ENCODE measurements at regions not wholly inside any gene's neighbourhood (a gene's known extent, or its start where the extent isn't known, plus 50 kb on each side); places are given as distances from the start of the nearest gene placed in this dataset.
"Not testable (repeated sequence)": the region's sequence is repeated elsewhere in the genome, so short reads cannot be mapped to it uniquely, and the experiment has no call there.

DNA sequence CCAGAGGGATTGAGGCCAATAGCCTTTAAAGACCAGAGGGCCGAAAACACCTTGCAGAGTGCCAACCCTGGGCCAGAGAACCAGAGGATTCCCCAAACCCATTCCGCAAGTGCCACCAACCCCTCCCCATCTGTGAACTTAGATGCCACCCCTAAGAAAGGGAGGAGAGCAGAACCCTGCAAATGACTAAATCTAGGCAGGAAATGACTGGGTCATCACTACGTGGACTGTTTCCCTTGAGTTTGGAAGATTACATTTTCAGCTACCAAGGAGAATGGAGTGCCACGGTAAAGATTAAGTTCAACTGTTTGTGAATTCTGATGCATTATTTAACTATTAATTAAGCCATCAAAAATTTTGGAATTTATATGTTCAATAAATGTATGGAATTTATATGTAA, 142.8 kb downstream of the ENC1 start:
- DNase-seq: no peak

DNA sequence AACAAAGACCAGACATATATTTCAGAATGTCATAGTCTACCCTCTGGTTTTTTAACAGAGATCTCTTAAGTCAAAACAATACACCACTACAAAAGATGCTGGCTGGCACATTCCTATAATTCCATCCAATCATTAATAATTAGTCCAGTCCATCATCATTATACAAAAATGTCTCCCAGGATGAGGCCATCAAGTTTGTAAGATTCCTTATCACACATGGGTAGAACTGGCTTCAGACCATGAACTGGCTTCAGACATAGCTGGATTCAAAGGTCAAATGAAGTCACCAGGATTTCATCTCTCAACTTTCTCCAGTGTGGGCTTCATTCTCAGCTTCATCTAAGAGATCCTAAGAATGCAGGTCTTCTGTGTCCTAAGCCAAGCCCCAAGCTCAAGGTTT, 147.1 kb downstream of the ENC1 start:
- DNase-seq: no peak

DNA sequence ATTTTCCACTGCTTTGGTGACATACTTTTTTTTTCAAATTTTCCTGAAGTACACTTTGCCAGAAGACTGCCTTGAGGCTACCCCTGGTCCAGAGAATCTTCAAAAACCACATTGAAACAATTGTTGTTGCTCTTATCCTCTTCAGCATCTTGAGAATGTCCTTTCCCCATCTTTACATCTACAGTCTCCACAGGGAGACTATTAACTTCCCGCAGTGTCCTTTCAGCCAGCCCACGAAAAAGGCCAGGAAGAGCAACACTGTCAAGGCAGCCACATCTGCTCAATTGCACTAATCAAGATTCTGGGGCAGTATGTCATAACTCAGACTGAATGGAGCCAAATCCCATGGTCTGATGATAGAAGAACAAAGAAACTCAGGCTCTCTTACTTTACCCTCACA, 148.3 kb downstream of the ENC1 start:
- DNase-seq: no peak

DNA sequence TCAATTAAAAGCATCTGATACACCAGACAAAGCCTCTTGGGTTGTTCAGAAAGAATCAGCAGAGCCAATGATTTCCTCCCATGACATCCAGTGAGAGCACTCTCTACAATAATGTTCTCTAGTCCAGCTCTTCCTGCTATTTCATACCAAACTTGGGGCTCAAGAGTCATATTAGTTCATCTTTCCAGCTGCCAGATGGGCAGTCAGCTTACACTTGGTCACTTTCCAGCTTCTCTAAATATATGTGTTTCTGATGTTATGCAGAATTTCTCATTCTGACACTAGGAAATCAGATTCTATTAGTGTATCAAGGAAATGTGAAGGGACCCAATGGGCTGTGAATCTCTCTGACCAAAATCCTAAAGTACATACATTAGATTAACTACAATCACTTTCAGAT, 148.9 kb downstream of the ENC1 start:
- DNase-seq: no peak

DNA sequence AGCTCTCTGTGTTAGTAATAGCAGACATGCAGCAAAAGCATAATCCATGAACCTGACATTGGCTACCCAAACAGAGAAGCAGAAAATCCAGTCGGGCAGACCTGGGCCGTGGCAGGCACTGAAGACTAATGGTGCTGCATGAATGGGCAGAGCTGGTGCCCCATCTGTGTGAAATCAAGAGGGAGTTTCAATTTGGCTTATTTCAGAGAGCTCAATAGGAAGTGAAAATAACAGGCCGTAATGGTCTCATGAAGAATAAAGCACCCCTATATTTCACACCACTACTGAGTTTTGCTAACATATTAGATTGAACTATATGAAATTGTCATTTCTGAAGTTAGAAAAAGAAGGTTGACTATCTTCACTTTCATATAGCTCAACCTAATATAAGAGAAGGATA, 149.7 kb downstream of the ENC1 start:
- no peak for DNase-seq

DNA sequence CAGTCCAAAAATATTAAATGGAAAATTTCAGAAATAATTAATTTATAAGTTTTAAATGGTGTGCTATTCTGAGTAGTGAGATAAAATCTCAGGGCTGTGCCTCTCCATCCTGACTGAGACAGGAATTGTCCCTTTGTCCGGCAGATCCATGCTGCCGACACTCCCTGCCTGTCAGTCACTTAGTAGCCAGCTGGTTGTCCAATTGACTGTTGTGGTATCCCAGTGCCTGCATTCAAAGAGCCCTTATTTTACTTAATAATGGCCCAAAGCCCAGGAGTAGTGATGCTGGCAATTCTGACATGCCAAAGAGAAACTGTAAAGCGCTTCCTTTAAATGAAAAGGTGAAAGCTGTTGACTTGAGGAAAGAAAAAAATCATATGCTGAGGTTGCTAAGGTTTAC, 157.5 kb downstream of the ENC1 start:
- no peak for DNase-seq

DNA sequence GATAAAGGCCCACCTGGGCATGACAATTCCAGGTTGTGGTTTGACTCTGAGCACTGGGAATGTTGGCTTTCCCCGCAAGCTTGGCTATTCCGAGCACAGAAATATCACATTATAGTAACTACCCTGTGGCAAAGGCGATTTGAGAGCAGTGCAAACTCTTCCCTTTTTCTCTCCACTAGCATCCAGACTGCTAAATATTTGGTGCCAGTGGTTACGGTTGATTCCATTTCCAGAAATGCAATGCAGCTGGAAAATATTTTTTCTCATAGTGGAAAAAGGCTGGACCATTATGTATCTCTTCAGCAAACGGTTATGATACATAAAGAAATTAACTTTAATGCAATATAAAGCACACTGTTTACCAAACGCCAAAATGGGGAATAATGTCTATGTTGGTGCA, 158.0 kb downstream of the ENC1 start:
- DNase-seq: no peak

DNA sequence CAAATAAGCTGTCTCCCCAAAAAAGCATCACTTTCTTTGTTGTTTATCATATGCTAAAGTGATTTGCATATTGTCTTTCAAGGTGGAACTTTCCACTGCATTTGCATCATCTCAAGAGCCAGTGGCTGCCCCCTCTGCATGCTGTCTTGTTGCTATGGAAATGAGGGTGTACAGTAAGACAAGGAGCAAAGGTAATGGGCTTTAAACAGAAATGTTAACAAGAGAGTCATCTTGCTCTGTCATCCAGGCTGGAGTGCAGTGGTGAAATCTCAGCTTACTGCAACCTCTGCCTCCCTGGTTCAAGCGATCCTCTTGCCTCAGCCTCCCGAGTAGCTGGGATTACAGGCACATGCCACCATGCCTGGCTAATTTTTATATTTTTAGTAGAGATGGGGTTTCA, 159.2 kb downstream of the ENC1 start:
- DNase-seq: not testable (repeated sequence)

DNA sequence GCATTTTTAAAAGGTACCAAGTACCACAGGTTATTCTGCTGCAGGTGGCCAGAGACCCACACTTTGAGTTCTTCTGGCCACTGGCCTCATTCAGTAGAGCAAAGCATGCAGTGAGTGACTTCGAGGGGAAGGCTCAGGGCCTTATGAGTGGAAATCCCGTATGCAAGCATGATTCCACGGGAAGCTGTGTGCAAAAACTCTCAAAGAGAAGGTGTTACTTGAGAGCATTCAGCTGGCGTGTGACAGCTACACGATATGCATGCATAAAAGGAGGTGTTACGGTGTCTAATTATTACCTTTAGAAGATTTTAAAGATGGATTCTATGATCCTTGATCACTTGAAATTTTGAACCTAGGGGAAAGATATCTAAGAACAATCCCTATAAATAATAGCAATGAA, 160.3 kb downstream of the ENC1 start:
- DNase-seq: no peak

DNA sequence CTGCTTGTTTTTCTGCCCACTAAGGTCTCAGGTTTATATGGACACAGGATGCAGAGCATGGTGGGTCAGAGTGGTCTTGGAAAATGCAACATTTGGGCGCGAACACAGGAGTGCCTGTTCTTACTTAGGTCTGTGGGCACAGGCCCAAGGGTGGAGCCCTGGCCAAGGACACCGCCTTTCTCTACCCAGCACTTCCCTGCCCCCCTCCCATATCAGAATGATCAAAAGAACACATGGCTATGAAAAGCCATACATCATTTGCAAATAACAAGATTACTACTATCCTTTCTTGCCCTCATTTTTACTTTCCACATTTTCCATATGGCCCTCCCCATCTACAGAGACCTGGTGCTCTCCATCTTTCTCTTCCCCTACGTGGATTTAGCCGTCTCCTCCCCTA, 162.2 kb downstream of the ENC1 start:
- no peak for DNase-seq

DNA sequence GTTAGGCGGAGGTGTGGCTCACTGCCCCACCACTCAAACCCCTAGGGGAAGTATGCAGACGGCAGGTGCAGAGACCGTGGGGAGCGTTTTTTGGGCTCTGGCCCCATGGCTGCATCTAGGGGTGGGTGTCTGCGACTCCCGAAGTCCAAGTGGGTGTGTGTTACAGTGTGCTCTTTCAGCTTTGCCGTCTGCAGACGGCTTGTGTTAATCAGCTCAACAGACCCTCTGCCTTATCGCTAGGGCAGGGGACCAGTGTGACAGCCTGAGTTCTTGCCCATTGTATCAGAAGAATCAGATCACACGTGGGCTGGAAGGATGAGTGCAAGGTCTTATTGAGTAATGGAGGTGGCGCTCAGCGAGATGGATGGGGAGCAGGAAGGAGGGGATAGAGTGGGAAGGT, 162.8 kb downstream of the ENC1 start:
- no peak for DNase-seq

DNA sequence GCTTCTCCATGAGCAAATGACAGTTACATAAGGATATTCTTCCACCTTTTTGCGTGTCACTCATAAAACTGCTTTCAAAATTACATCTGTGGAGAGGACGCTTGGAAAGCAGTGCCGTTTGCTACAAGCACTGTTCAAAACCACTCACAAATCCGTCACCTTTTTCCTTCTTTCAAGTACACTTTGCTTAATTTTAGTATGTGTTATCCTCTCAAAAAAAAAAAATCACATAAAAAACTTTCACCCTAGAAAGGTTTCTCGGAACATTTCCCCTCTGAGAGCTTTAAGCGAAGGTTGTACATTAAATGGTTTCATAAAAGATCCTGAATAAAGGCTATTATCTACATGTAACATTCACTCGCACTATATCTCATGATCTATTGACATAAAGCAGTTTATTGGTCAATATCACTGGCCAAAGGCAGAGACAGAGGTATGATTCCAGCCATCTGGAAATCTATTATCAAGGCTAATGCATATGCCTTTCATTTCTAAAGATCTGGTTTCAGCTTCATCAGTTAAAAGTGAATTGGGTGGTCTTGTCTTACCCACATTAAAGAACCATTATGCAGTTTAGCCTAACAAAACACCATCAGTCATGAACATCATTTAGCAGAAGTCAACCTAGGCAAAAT, 163.6 kb downstream of the ENC1 start:
- DNase-seq: no peak

DNA sequence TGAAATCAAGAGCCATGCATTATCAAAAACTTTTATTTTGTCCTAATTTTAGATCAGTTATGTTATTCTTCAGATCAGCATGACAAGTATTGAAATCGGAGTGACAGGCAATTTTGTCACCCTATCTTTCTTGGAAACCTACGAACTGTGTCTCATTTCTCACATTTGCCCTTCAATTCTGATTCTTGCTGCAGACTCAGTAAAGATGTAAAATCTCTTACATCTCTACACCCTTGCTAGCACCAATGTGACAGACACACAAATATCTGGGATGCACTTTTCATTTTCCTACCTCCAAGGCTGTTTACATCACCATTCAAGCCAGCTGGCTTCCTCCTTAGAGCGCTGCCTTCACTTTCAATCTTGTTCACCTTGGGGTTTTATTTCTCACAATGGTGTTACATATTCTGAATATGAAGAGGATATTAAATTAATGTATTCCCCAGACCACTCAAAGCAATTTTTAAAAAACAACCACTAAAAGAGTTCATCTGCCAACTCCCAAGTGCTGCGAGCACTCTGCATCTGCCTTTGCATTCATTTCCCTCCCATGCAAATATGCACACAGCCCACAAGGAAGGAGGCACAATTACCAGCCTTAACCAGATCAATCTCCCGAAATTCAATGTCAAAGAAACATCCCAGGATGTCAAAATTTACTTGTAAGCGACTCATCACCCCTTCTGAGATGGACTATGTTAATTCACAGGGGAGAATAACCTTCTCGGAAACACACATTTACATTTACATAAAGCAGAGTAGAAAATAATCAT, 164.3 kb downstream of the ENC1 start:
- DNase-seq: no peak

DNA sequence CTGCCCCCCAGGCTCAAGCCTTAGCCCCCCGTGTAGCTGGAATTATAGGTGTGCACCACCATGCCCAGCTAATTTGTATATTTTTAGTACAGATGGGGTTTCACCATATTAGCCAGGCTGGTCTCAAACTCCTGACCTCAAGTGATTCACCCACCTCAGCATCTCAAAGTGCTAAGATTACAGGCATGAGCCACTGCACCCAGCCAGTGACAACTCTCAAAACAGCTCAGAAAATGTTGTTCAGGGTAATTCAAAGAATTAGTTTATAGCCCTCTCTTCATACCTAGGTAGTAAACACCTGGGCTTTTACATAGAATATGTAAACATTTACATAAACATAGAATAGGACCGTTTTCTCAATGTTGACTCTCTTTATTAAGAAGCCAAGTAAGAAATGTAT, 168.7 kb downstream of the ENC1 start:
- no peak for DNase-seq

DNA sequence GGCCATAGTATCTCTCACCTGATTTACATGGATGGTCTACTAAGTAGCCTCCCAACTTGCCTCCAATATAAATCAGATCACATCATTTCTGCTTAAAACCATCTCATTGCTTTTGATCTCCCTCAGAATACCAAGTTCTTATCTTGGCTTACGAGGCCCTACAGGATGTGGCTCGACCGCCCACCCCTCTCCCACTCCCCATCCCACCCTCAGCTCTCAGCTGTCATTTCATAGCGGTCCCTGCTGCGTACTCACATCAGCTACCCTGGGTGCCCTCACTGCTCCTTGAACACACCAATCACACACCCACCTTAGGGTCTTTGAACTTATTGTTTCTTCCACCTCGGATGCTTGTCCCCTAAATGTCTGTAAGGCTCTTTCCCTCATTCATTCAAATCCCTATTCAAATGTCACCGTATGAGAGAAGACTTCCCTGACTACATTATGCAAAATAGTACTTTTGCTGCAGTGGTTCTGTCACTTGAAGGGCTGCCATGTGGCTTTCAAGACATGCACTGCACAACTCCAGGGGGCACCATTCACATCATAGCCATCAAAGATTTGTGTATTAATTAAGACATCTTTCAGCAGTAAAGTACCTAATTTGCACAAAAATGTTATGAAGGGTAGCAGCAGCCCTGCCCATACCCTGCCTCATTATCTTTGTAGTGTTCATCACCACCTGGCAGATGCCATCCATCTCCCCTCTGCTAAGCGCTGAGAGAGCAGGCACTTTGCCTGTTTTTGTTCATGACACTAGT, 171.1 kb downstream of the ENC1 start:
- DNase-seq: no peak

DNA sequence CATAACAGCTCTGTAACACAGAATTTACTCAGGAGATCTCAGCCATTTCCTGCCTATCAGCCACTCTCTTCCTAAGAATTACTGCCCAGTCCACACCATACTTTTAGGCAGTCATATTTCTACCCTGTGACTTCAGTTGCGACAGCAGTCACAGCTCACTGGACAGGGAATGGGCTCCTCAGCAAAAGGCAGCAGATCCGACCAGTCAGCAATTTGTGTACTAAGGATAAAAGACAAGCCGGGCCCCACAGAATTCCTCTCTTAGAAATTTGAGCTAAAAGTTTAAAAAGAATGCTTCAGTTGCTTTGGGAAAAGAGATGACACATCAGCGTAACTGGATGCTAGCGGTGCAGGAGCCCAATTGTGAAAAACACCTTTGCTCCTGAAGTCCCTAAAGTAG, 172.1 kb downstream of the ENC1 start:
- DNase-seq: no peak

DNA sequence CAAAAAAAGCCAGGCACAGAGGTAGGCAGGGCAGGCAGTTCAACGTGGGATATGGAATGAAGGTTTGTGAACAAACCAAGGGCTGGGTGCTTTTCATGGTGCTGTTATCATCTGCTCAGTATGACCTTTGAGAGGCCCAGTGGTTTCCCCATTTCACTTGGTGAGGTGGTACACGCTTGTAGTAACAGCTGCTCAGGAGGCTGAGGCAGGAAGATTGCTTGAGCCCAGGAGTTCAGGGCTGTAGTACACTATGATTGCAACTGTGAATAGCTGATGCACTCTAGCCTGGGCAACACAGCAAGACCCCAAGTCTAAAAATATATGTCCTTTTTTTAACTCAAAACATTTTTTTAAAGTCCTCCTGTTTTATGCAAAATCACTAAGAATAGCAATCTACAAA, 174.8 kb downstream of the ENC1 start:
- no peak for DNase-seq

DNA sequence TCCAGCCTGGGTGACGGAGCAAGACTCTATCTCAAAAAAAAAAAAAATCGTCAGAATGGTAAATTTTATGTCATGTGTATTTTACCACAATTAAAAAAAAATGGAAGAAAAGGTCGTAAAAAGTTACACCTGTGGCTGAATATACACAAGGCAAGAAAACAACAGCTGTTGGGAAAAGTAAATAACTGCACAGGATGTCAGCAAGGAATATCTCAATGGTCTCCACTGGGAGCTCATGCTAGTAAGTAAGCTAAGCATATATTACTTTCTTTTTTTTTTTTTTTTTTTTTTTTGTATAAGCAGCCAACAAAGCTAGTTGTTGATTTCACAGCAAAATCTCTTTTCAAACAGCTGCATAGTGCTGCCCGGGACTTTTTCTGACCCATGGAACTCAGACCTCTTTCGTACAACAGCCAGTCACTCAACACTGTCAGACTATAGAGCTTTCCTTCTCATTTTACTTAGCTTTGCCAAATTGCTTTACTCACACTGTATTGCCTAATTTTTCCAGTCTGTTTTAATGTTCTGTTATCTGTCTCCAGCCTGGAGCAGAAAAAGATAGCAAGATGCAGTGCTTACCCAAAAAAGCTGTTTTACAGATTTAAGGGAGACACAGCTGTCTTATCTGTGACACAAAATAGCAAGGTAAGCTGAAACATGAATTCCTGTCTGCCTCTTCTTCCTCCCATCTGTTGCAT, 175.9 kb downstream of the ENC1 start:
- DNase-seq: peak; percentile 37

DNA sequence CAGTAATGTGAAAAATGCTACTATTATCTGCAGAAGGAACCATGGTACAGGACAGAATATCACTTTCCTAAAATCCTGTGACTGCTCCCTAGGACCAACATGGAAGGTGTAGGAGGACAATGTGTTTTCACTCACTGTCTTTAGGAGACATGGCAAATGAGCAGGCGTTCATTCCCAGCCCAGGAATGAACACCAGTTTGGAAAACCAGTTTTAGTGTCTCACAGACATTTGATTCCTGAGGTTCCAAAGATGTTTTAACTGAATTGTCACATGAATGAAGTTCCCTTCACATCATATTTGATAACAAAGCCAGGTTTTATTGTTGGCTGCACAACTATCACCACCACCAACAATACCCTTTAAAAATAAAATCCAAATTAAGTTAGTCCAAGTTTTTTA, 178.2 kb downstream of the ENC1 start:
- no peak for DNase-seq

DNA sequence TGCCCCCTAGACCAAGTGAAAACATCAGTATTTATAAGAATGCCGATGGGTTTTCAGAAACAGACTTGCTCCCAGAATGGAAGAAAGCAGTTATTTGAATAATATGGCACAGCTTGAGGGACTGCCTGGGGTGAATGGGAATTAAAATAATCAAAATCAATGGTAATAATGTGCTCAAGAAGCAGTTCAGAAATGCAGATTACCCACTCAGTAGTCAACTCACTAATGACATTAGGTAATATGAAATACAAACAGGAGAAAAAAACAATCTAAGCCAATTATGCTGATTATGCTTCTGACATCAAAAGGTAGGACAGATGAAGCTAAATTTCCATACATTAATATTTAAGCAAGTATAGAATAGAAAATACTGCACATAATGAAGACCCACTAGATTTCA, 179.3 kb downstream of the ENC1 start:
- no peak for DNase-seq

DNA sequence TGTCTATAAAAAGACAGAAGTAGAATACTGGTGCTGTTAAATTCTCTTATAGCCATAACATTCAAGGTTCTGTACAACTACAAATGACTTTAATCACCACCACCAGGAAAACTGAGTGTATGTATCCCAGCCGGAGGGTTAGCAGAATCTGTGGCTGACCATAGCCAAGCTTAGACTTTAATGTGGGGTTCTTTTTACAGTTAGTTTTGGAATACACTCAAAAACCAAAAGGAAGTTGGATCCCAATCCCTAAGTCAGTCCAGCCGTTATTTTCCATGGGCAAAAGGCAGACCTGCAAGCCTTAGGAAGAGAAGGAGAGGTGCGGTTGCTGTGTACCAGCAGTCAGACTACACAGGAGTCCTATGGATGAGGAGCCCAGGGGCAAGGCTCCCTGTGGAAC, 179.8 kb downstream of the ENC1 start:
- DNase-seq: no peak

DNA sequence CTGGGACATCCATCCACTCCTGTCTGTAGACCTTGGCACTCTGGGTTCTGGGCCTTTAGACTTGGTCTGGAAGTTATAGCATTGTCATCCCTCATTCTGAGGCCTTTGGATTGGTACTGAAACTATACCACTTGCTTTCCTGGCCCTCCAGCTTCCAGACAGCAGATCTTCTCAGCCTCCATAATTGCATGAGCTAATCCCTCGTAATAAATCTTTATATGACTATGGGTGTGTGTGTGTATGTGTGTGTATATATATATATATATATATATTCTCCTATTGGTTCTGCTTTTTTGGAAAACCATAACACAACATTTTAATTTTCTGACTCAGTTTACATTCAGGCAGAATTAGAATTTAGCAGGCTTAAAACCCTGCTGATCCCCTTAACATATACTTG, 180.5 kb downstream of the ENC1 start:
- no peak for DNase-seq

DNA sequence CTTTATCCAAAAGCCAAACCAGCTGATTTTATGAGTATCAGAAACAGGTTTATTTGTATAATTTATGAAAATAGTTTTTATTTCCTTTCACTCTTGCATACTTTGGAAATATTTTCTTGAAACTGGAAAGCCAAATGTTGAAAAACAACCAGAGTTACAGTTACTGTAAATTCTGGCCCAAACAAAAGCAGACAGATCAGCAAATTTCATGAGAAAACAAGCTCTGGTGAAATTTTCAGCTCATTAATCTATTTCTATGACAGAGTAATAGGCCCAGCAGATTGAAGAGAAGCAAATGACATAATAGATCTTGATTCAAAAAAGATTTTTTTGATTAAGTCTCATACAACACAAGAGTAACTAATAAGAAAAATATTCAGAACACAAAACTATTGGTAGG, 182.7 kb downstream of the ENC1 start:
- DNase-seq: no peak

Measured in NCI-H146 (cell line).